ENCODE measurements at regions not wholly inside any gene's neighbourhood (a gene's known extent, or its start where the extent isn't known, plus 50 kb on each side); places are given as distances from the start of the nearest gene placed in this dataset.

GRCh38 chr10:3274414-3274813, 101.8 kb upstream of the PITRM1 start:
- Mint-ChIP-seq H3K27me3 (peaks cover 10% of the 10 kb centered on the region), H3K36me3 (peaks cover 2% of the 10 kb centered on the region), H3K9me3 (peaks cover 0 to 3% (median 2%) of the 10 kb centered on the region in 3 donors), H3K4me1 (no peaks in the 10 kb centered on the region), H3K4me3 (no peak overlapping the region), H3K27ac (no peak overlapping the region)

- peaks cover 8% of the 10 kb centered on the region for H3K27me3 Mint-ChIP-seq
- H3K9me3 Mint-ChIP-seq, result peaks cover 0 to 3% (median 2%) of the 10 kb centered on the region in 3 donors
- no peak overlapping the region for H3K27ac Mint-ChIP-seq
- no peak overlapping the region for H3K4me3 Mint-ChIP-seq
- H3K36me3 Mint-ChIP-seq, result peaks cover 2% of the 10 kb centered on the region
- H3K4me1 Mint-ChIP-seq, result no peaks in the 10 kb centered on the region
These were observed 101.4 kb upstream of the PITRM1 start for GRCh38 chr10:3273966-3274365.

- H3K4me1 Mint-ChIP-seq, result no peaks in the 10 kb centered on the region
- peaks cover 5% of the 10 kb centered on the region for H3K27me3 Mint-ChIP-seq
- H3K9me3 Mint-ChIP-seq, result peaks cover 0 to 3% (median 2%) of the 10 kb centered on the region in 3 donors
- peaks cover under 1% of the 10 kb centered on the region for H3K36me3 Mint-ChIP-seq
- no peak overlapping the region for H3K4me3 Mint-ChIP-seq
- H3K27ac Mint-ChIP-seq, result no peak overlapping the region
These were observed 99.7 kb upstream of the PITRM1 start for GRCh38 chr10:3272300-3272699.

GRCh38 chr10:3271354-3272115, 99.0 kb upstream of the PITRM1 start:
- no peaks in the 10 kb centered on the region for H3K36me3 Mint-ChIP-seq
- H3K4me3 Mint-ChIP-seq, result no peak overlapping the region
- H3K27me3 Mint-ChIP-seq, result peaks cover 5% of the 10 kb centered on the region
- no peak overlapping the region for H3K27ac Mint-ChIP-seq
- H3K9me3 Mint-ChIP-seq, result peaks cover 0 to 3% (median 2%) of the 10 kb centered on the region in 3 donors
- no peaks in the 10 kb centered on the region for H3K4me1 Mint-ChIP-seq

GRCh38 chr10:3270577-3271316, 98.2 kb upstream of the PITRM1 start:
- Mint-ChIP-seq H3K36me3 (no peaks in the 10 kb centered on the region), H3K27ac (no peak overlapping the region), H3K4me3 (no peak overlapping the region), H3K4me1 (no peaks in the 10 kb centered on the region), H3K9me3 (peaks cover 0 to 2% (median 1%) of the 10 kb centered on the region in 3 donors), H3K27me3 (peaks cover 5% of the 10 kb centered on the region)

GRCh38 chr10:3268025-3268424, 95.4 kb upstream of the PITRM1 start:
- no peaks in the 10 kb centered on the region for H3K9me3 Mint-ChIP-seq
- H3K4me1 Mint-ChIP-seq, result no peaks in the 10 kb centered on the region
- H3K36me3 Mint-ChIP-seq, result no peaks in the 10 kb centered on the region
- H3K4me3 Mint-ChIP-seq, result no peak overlapping the region
- no peak overlapping the region for H3K27ac Mint-ChIP-seq
- peaks cover 4% of the 10 kb centered on the region for H3K27me3 Mint-ChIP-seq

GRCh38 chr10:3265088-3265487, 92.5 kb upstream of the PITRM1 start:
- Mint-ChIP-seq H3K27me3 (peaks cover 2% of the 10 kb centered on the region), H3K4me3 (no peak overlapping the region), H3K36me3 (no peaks in the 10 kb centered on the region), H3K4me1 (no peaks in the 10 kb centered on the region), H3K9me3 (no peaks in the 10 kb centered on the region), H3K27ac (no peak overlapping the region)

- Mint-ChIP-seq H3K27me3 (peaks cover 2% of the 10 kb centered on the region), H3K9me3 (no peaks in the 10 kb centered on the region), H3K4me3 (no peak overlapping the region), H3K27ac (no peak overlapping the region), H3K36me3 (no peaks in the 10 kb centered on the region), H3K4me1 (no peaks in the 10 kb centered on the region)
These were observed 91.7 kb upstream of the PITRM1 start for GRCh38 chr10:3264161-3264761.

- H3K4me3 Mint-ChIP-seq, result no peak overlapping the region
- H3K27ac Mint-ChIP-seq, result no peak overlapping the region
- no peaks in the 10 kb centered on the region for H3K36me3 Mint-ChIP-seq
These were observed 91.2 kb upstream of the PITRM1 start for GRCh38 chr10:3263747-3264146.

GRCh38 chr10:3263082-3263481, 90.5 kb upstream of the PITRM1 start:
- no peak overlapping the region for H3K27ac Mint-ChIP-seq
- no peak overlapping the region for H3K4me3 Mint-ChIP-seq
- H3K9me3 Mint-ChIP-seq, result no peaks in the 10 kb centered on the region

More at GRCh38 chr10:3263747-3264146, 91.2 kb upstream of the PITRM1 start:
- no peaks in the 10 kb centered on the region for H3K4me1 Mint-ChIP-seq
- peaks cover 2% of the 10 kb centered on the region for H3K27me3 Mint-ChIP-seq
- H3K9me3 Mint-ChIP-seq, result no peaks in the 10 kb centered on the region

GRCh38 chr10:3261921-3262320, 89.3 kb upstream of the PITRM1 start:
- Mint-ChIP-seq H3K4me1 (no peaks in the 10 kb centered on the region), H3K27me3 (peaks cover 2% of the 10 kb centered on the region), H3K27ac (no peak overlapping the region), H3K4me3 (no peak overlapping the region), H3K36me3 (no peaks in the 10 kb centered on the region), H3K9me3 (no peaks in the 10 kb centered on the region)

More at GRCh38 chr10:3263082-3263481, 90.5 kb upstream of the PITRM1 start:
- H3K36me3 Mint-ChIP-seq, result no peaks in the 10 kb centered on the region
- peaks cover 2% of the 10 kb centered on the region for H3K27me3 Mint-ChIP-seq
- H3K4me1 Mint-ChIP-seq, result no peaks in the 10 kb centered on the region

- Mint-ChIP-seq H3K27ac (no peak overlapping the region), H3K4me1 (no peaks in the 10 kb centered on the region), H3K27me3 (no peaks in the 10 kb centered on the region), H3K4me3 (no peak overlapping the region), H3K36me3 (no peaks in the 10 kb centered on the region), H3K9me3 (no peaks in the 10 kb centered on the region)
These were observed 87.7 kb upstream of the PITRM1 start for GRCh38 chr10:3260066-3260834.

GRCh38 chr10:3259499-3259898, 86.9 kb upstream of the PITRM1 start:
- no peak overlapping the region for H3K27ac Mint-ChIP-seq
- no peaks in the 10 kb centered on the region for H3K4me1 Mint-ChIP-seq
- no peaks in the 10 kb centered on the region for H3K36me3 Mint-ChIP-seq
- H3K9me3 Mint-ChIP-seq, result no peaks in the 10 kb centered on the region
- no peak overlapping the region for H3K4me3 Mint-ChIP-seq
- no peaks in the 10 kb centered on the region for H3K27me3 Mint-ChIP-seq

GRCh38 chr10:3258394-3258793, 85.8 kb upstream of the PITRM1 start:
- H3K27me3 Mint-ChIP-seq, result no peaks in the 10 kb centered on the region
- no peaks in the 10 kb centered on the region for H3K4me1 Mint-ChIP-seq
- no peak overlapping the region for H3K4me3 Mint-ChIP-seq
- no peaks in the 10 kb centered on the region for H3K9me3 Mint-ChIP-seq
- no peaks in the 10 kb centered on the region for H3K36me3 Mint-ChIP-seq
- H3K27ac Mint-ChIP-seq, result no peak overlapping the region

GRCh38 chr10:3255616-3256015, 83.0 kb upstream of the PITRM1 start:
- Mint-ChIP-seq H3K9me3 (no peaks in the 10 kb centered on the region), H3K4me3 (no peak overlapping the region), H3K27ac (no peak overlapping the region), H3K36me3 (no peaks in the 10 kb centered on the region), H3K4me1 (no peaks in the 10 kb centered on the region), H3K27me3 (peaks cover 2% of the 10 kb centered on the region)
